Activated naive CD8-positive, alpha-beta T cell treated with anti-CD3 and anti-CD28 coated beads for 36 hours (primary cell): ENCODE measurements at regions not wholly inside any gene's neighbourhood (a gene's known extent, or its start where the extent isn't known, plus 50 kb on each side); places are given as distances from the start of the nearest gene placed in this dataset.

Source experiments
- DNase-seq: peaks from one replicate; pipeline ENCODE4 v3.0.0; 2021
- H3K27ac Mint-ChIP-seq: one replicate; pipeline ENCODE4 v1.8.0; 2022; ENCODE audit warnings: mild to moderate bottlenecking, moderate library complexity, mixed read lengths
- H3K27me3 Mint-ChIP-seq: one replicate; pipeline ENCODE4 v1.8.0; 2022; ENCODE audit warnings: mild to moderate bottlenecking, mixed read lengths
- H3K36me3 Mint-ChIP-seq: one replicate; pipeline ENCODE4 v1.8.0; 2021; ENCODE audit warnings: mild to moderate bottlenecking, mixed read lengths
- H3K4me1 Mint-ChIP-seq: one replicate; pipeline ENCODE4 v1.8.0; 2021; ENCODE audit warnings: mixed read lengths
- H3K4me3 Mint-ChIP-seq: one replicate; pipeline ENCODE4 v1.8.0; 2022; ENCODE audit warnings: mild to moderate bottlenecking, moderate library complexity, mixed read lengths
- H3K9me3 Mint-ChIP-seq: one replicate; pipeline ENCODE4 v1.8.0; 2022; ENCODE audit warnings: mixed read lengths

DNA sequence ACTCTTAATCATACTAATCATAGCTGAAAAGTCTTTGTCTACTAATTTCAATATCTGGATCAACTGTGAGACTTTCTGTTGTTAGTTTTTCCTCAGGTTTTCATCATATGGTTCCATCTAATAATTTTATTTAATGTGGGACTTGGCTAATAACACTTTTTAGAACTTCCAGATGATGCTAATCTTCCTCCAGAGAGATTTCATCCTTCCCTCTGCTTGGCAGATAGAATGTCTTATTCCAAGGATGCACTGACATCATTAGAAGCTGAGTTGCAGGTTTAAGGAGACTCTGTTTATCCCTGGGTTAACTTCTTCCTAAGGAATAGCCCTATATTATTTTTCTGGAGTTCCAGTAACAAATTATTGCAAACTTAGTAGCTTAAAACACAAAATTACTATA, 325.6 kb downstream of the COG6 start:
- Mint-ChIP-seq H3K27ac (no peak overlapping the region), H3K9me3 (no peaks in the 10 kb centered on the region), H3K27me3 (peaks cover 3% of the 10 kb centered on the region), H3K36me3 (peaks cover 2% of the 10 kb centered on the region), H3K4me1 (no peaks in the 10 kb centered on the region), H3K4me3 (no peak overlapping the region)
- DNase-seq = no peak

GRCh38 chr13:39982745-39983144, 327.3 kb downstream of the COG6 start:
- Mint-ChIP-seq H3K4me1 (no peaks in the 10 kb centered on the region), H3K27me3 (peaks cover 3% of the 10 kb centered on the region), H3K36me3 (peaks cover 2% of the 10 kb centered on the region), H3K27ac (no peak overlapping the region), H3K9me3 (no peaks in the 10 kb centered on the region), H3K4me3 (no peak overlapping the region)
- no peak for DNase-seq

- H3K27me3 Mint-ChIP-seq = peaks cover 3% of the 10 kb centered on the region
- H3K4me3 Mint-ChIP-seq = no peak overlapping the region
- no peaks in the 10 kb centered on the region for H3K4me1 Mint-ChIP-seq
- no peaks in the 10 kb centered on the region for H3K9me3 Mint-ChIP-seq
- H3K27ac Mint-ChIP-seq = no peak overlapping the region
- H3K36me3 Mint-ChIP-seq = peaks cover 2% of the 10 kb centered on the region
- DNase-seq = no peak
These were observed 329.6 kb downstream of the COG6 start for GRCh38 chr13:39985071-39985470.

GRCh38 chr13:39988351-39988750, 332.9 kb downstream of the COG6 start:
- Mint-ChIP-seq H3K27ac (no peak overlapping the region), H3K27me3 (no peaks in the 10 kb centered on the region), H3K4me3 (no peak overlapping the region), H3K36me3 (no peaks in the 10 kb centered on the region), H3K4me1 (no peaks in the 10 kb centered on the region), H3K9me3 (no peaks in the 10 kb centered on the region)
- no peak for DNase-seq

DNA sequence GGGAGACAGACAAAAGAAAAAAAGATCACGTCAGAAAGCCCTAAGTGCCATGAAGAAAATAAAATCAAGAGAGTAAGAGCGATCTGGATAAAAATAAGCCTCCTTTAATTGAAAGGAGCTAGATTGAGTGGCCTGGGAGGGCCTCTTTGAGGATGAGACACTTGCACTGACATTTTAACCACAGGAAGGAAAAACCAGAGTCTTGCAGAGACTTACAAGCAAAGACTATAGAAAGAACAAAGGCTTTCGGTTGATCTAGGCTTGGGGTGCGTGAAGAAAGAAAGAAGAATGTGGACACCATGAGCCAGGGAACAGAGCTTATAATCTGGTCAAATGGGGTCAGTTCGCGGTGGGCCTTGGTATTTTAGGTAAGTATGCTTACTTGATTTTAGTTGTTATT, 342.7 kb downstream of the COG6 start:
- Mint-ChIP-seq H3K4me3 (peak overlapping the region; percentile 11), H3K27ac (peak overlapping the region; percentile 73), H3K36me3 (peaks cover 2% of the 10 kb centered on the region), H3K27me3 (peaks cover 4% of the 10 kb centered on the region), H3K9me3 (peaks cover 7% of the 10 kb centered on the region), H3K4me1 (peaks cover 25% of the 10 kb centered on the region)
- peak; percentile 2 for DNase-seq

GRCh38 chr13:40002016-40002415, 346.6 kb downstream of the COG6 start:
- H3K4me3 Mint-ChIP-seq = no peak overlapping the region
- peaks cover 5% of the 10 kb centered on the region for H3K27me3 Mint-ChIP-seq
- no peak overlapping the region for H3K27ac Mint-ChIP-seq
- DNase-seq = no peak
- peaks cover 2% of the 10 kb centered on the region for H3K36me3 Mint-ChIP-seq
- peaks cover 8% of the 10 kb centered on the region for H3K9me3 Mint-ChIP-seq
- peaks cover 24% of the 10 kb centered on the region for H3K4me1 Mint-ChIP-seq

GRCh38 chr13:40013554-40013953, 358.1 kb downstream of the COG6 start:
- no peak for DNase-seq
- no peaks in the 10 kb centered on the region for H3K36me3 Mint-ChIP-seq
- no peaks in the 10 kb centered on the region for H3K27me3 Mint-ChIP-seq

GRCh38 chr13:40016953-40017660, 361.6 kb downstream of the COG6 start:
- H3K4me3 Mint-ChIP-seq = no peak overlapping the region

More at GRCh38 chr13:40013554-40013953, 358.1 kb downstream of the COG6 start:
- no peak overlapping the region for H3K4me3 Mint-ChIP-seq
- peaks cover 4% of the 10 kb centered on the region for H3K4me1 Mint-ChIP-seq
- H3K27ac Mint-ChIP-seq = no peak overlapping the region
- peaks cover 3% of the 10 kb centered on the region for H3K9me3 Mint-ChIP-seq

GRCh38 chr13:40017662-40018262, 362.3 kb downstream of the COG6 start:
- no peaks in the 10 kb centered on the region for H3K27me3 Mint-ChIP-seq
- H3K27ac Mint-ChIP-seq = no peak overlapping the region
- H3K4me1 Mint-ChIP-seq = peaks cover 4% of the 10 kb centered on the region
- no peak overlapping the region for H3K4me3 Mint-ChIP-seq
- DNase-seq = no peak
- H3K36me3 Mint-ChIP-seq = no peaks in the 10 kb centered on the region
- no peaks in the 10 kb centered on the region for H3K9me3 Mint-ChIP-seq

More at GRCh38 chr13:40016953-40017660, 361.6 kb downstream of the COG6 start:
- Mint-ChIP-seq H3K27ac (no peak overlapping the region), H3K4me1 (peaks cover 4% of the 10 kb centered on the region), H3K9me3 (no peaks in the 10 kb centered on the region), H3K27me3 (no peaks in the 10 kb centered on the region), H3K36me3 (no peaks in the 10 kb centered on the region)
- DNase-seq = no peak

DNA sequence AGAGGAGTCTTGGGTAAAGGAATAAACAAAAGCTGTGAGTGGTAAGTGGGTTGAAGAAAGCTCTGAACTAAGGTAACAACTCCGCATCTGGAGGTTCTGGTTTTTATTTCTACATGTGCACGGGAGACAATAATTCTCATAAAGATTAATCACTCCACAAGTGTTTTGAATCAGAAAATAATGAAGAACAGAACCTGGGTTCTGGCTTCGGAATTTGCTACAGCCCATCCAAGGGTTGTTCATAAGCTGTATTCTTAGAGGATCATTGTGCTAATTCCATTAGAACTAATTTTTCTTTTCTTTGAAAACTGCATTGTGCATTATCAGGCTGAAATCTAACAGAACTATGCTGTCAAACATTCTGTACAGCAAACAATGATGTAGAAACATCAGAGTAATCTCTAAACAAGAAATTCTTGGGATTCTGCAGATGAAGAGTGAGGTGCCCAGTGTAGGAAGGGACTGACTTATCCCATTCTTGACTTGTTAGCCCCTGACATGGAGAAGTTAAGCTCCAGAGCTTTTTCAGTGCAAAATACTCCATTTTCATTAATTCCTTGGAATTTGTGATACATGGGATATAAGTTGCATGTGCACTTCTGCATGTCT, 368.2 kb downstream of the COG6 start:
- Mint-ChIP-seq H3K27ac (no peak overlapping the region), H3K27me3 (peaks cover 11% of the 10 kb centered on the region), H3K4me3 (no peak overlapping the region), H3K4me1 (peaks cover 30% of the 10 kb centered on the region), H3K9me3 (peaks cover 3% of the 10 kb centered on the region), H3K36me3 (peaks cover 4% of the 10 kb centered on the region)
- no peak for DNase-seq

- Mint-ChIP-seq H3K27me3 (peaks cover 11% of the 10 kb centered on the region), H3K27ac (no peak overlapping the region)
These were observed 368.9 kb downstream of the COG6 start for GRCh38 chr13:40024204-40024966.

GRCh38 chr13:40024967-40025714, 369.7 kb downstream of the COG6 start:
- DNase-seq = no peak
- peaks cover 7% of the 10 kb centered on the region for H3K36me3 Mint-ChIP-seq
- no peak overlapping the region for H3K27ac Mint-ChIP-seq
- no peak overlapping the region for H3K4me3 Mint-ChIP-seq
- peaks cover 15% of the 10 kb centered on the region for H3K27me3 Mint-ChIP-seq
- peaks cover 30% of the 10 kb centered on the region for H3K4me1 Mint-ChIP-seq
- H3K9me3 Mint-ChIP-seq = peaks cover 8% of the 10 kb centered on the region

More at GRCh38 chr13:40024204-40024966, 368.9 kb downstream of the COG6 start:
- peaks cover 8% of the 10 kb centered on the region for H3K9me3 Mint-ChIP-seq
- DNase-seq = no peak
- peaks cover 7% of the 10 kb centered on the region for H3K36me3 Mint-ChIP-seq
- peaks cover 30% of the 10 kb centered on the region for H3K4me1 Mint-ChIP-seq
- no peak overlapping the region for H3K4me3 Mint-ChIP-seq

DNA sequence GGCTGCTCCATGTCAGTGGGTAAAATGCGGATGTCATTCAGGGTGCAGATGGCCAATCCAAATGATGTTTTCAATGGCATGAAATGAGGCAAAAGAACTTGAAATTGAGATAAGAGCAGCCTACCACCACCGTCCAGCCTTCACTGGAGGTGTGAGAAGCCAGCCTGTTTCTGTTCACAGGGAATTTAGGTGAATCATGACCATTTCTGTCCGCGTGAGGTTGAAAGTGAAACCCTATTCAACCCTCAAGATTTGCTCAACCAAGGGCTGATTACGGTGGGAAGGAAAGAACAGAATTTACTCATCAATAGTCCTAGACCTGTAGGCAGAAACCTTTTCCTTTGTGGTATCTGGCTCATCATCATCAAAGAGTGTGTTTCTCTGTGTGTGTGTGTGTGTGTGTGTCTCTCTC, 370.7 kb downstream of the COG6 start:
- no peak overlapping the region for H3K4me3 Mint-ChIP-seq
- peaks cover 32% of the 10 kb centered on the region for H3K4me1 Mint-ChIP-seq
- H3K27me3 Mint-ChIP-seq = peaks cover 15% of the 10 kb centered on the region
- peaks cover 7% of the 10 kb centered on the region for H3K36me3 Mint-ChIP-seq
- peaks cover 8% of the 10 kb centered on the region for H3K9me3 Mint-ChIP-seq
- peak overlapping the region; percentile 67 for H3K27ac Mint-ChIP-seq
- peak; percentile 72 for DNase-seq

- DNase-seq = peak; percentile 62
- Mint-ChIP-seq H3K4me3 (peak overlapping the region; percentile 47), H3K4me1 (peaks cover 32% of the 10 kb centered on the region), H3K36me3 (peaks cover 7% of the 10 kb centered on the region), H3K9me3 (peaks cover 8% of the 10 kb centered on the region), H3K27me3 (peaks cover 15% of the 10 kb centered on the region), H3K27ac (peak overlapping the region; percentile 92)
These were observed 371.3 kb downstream of the COG6 start for GRCh38 chr13:40026741-40027140.
